ENCODE measurements at regions not wholly inside any gene's neighbourhood (a gene's known extent, or its start where the extent isn't known, plus 50 kb on each side); places are given as distances from the start of the nearest gene placed in this dataset.
"Not testable (repeated sequence)": the region's sequence is repeated elsewhere in the genome, so short reads cannot be mapped to it uniquely, and the experiment has no call there.

GRCh38 chr4:66284991-66285451, 614.7 kb upstream of the EPHA5 start:
- DNase-seq (ENCODE audit: low read depth in 2 of 2), result no peak

DNA sequence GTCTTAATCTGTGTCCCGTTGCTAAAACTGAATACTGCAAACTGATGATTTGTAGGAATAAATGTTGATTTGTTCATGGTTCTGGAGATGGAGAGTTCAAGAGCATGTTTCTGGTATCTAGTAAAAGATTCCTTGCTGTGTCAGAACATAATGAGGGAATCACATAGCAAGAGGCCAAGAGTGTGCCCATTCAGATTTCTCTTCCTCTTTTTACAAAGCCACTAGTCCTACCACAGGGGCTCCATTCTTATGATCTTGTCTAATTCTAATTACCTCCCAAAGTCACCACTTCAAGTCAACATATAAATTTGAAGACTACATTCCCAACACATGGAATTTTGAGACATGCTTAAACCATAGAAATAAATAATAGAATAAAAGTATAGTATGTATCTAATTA, 608.8 kb upstream of the EPHA5 start:
- DNase-seq (ENCODE audit: low read depth in 2 of 2), result no peak

- DNase-seq (ENCODE audit: low read depth in 2 of 2), result no peak
These were observed 605.2 kb upstream of the EPHA5 start for GRCh38 chr4:66275411-66276038.

GRCh38 chr4:66273110-66273509, 602.8 kb upstream of the EPHA5 start:
- no peak for DNase-seq (ENCODE audit: low read depth in 2 of 2)

DNA sequence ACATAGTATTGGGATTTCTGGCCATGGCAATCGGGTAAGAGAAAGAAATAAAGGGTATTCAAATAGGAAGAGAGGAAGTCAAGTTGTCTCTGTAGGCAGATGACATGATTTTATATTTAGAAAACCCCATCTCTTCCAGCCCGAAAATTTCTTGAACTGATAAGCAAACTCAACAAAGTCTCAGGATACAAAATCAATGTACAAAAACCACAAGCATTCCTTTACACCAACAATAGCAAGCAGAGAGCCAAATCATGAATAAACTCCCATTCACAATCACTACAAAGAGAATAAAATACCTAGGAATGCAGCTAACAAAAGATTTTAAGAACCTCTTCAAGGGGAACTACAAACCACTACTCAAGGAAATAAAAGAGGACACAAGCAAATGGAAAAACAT, 600.1 kb upstream of the EPHA5 start:
- not testable (repeated sequence) for DNase-seq (ENCODE audit: low read depth in 2 of 2)

DNA sequence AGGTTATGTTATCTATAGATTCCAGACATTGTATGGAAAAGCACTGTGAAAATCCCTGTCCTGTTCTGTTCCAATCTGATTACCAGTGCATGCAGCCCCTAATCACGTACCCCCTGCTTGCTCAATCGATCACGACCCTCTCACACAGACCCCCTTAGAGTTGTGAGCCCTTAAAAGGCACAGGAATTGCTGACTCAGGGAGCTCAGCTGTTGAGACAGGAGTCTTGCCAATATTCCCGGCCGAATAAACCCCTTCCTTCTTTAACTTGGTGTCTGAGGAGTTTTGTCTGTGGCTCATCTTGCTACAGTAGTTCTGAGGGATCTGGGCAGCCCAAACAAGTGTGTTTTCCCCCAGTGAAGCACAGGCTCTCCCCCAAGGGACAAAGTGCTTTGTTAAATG, 596.3 kb upstream of the EPHA5 start:
- not testable (repeated sequence) for DNase-seq (ENCODE audit: low read depth in 2 of 2)

DNA sequence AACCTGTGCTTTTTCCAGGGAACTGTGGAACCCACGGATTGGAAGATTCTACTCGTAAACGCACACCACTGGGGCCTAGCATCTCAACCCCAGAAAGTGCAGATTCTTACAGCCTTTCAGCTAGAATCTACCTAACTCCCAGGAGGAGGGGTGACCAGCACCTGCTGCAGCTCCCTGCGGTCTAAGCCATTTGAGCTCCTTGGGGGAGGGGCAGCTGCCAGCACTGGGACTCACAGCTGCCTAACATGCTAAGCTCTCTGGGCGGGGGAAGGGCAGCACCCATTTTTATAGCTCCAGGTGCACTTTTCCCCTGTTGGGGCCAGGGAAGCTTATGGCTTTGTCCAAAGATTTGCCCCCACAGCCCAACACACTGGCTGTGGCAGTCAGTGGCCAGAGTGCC, 595.7 kb upstream of the EPHA5 start:
- DNase-seq (ENCODE audit: low read depth in 2 of 2), result no peak

DNA sequence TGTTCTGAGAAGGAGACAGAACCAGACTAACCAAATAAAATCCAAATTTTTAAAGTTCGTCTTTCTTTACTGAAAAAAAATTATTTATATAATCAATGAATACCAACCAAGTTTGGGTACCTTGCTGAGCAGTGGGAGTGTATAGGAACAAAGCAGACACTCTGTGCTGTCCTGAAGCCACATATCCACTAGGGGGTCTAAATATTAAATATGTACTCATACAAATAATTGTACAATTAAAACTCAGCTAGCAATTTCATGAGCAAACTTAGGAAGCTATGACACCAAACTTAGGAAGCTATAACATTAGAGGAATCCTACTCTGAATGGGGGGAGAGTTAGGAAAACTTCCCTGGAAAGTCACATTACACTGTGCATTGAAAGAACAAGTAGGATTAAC, 582.0 kb upstream of the EPHA5 start:
- DNase-seq (ENCODE audit: low read depth in 2 of 2), result no peak

- no peak for DNase-seq (ENCODE audit: low read depth in 2 of 2)
These were observed 576.4 kb upstream of the EPHA5 start for GRCh38 chr4:66246643-66247042.

DNA sequence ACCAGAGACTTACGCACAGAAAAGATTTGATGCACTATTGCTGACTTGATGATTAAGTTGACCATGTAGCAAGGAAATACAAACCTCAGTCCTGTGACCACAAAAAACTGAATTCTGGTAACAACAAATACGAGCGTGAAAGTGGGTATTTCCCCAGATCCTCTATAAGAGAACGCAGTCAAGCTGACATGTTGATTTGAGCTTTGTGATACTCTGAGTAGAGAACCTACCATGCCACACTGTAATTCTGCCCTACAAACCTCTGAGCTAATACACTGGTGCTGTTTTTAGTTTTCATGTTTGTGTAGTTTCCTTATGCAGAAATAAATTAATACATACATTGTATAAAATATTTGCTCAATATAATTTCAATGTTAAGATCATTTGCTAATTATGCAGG, 565.6 kb upstream of the EPHA5 start:
- DNase-seq (ENCODE audit: low read depth in 2 of 2), result no peak

GRCh38 chr4:66229885-66230284, 559.6 kb upstream of the EPHA5 start:
- DNase-seq (ENCODE audit: low read depth in 2 of 2), result no peak

GRCh38 chr4:66225539-66225938, 555.2 kb upstream of the EPHA5 start:
- DNase-seq (ENCODE audit: low read depth in 2 of 2), result no peak

DNA sequence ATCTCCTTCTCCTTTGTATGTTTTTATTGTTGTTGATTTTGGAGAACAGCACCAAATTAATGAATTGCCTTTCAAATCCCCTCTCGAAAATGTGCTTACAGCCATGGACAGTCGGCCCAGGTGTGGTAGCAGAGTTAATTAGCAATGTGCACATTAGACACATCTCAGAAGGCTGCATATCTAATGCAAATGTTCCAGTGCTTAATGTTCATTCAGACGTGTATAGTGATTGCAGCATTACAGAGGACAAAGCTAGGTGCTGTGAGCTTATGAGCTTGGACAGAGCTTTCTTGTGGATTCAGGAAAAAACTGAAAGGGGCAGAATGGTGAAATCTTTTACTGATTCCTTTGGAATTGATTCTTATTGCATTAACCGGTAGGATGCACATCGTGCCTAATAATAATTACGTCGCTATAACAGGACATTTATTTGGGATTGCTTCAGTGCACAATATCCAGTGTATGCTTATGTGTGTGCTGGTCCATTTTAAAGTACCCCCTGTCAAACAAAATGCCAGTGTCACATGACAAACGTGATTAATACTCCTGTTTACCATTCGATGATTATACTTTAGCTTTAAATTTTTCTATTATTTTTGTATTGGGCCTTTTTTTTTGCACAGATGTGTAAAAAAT, 552.9 kb upstream of the EPHA5 start:
- DNase-seq (ENCODE audit: low read depth in 2 of 2), result no peak

GRCh38 chr4:66219401-66219800, 549.1 kb upstream of the EPHA5 start:
- DNase-seq (ENCODE audit: low read depth in 2 of 2), result no peak

DNA sequence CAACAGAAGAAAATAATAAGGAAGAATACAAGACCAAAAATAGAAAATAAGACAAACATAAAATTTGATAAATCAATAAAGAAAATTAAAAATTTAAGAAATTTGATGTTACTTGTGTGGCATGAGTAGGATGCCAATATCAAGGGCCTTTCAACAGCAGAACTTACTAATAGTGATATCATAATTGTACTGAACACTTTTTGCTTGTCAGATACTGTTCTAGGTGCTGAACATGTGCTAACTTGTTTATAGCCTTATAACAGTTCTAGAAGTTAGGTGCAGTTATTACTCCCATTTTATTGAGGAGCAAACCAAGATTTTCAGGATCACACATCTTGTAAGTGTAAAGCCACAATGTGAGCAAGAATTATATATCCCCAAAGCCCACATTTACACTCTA, 546.0 kb upstream of the EPHA5 start:
- DNase-seq (ENCODE audit: low read depth in 2 of 2), result no peak

- DNase-seq (ENCODE audit: low read depth in 2 of 2), result no peak
These were observed 542.2 kb upstream of the EPHA5 start for GRCh38 chr4:66212489-66212888.

GRCh38 chr4:66204534-66205247, 534.4 kb upstream of the EPHA5 start:
- no peak for DNase-seq (ENCODE audit: low read depth in 2 of 2)

DNA sequence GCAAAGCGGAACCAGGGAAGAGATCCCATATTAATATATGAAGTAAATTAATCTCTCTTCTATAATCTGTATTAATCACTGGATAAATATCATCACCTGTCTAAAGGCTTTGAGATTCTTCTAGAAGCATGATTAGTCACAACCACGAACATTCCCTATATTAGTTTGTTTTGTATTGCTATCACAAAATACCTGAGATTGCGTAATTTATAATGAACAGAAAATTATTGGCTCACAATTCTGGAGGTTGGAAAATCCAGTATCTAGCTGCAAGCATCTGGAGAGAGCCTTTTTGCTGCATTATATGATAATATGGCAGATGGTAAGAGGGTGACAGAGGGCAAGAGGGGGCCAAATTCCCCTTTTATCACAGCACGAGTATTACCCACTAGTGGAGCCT, 532.6 kb upstream of the EPHA5 start:
- no peak for DNase-seq (ENCODE audit: low read depth in 2 of 2)

- no peak for DNase-seq (ENCODE audit: low read depth in 2 of 2)
These were observed 527.2 kb upstream of the EPHA5 start for GRCh38 chr4:66197451-66197850.

GRCh38 chr4:66193487-66193886, 523.2 kb upstream of the EPHA5 start:
- DNase-seq (ENCODE audit: low read depth in 2 of 2), result no peak

- DNase-seq (ENCODE audit: low read depth in 2 of 2), result no peak
These were observed 517.0 kb upstream of the EPHA5 start for GRCh38 chr4:66187175-66187720.

- no peak for DNase-seq (ENCODE audit: low read depth in 2 of 2)
These were observed 515.8 kb upstream of the EPHA5 start for GRCh38 chr4:66186095-66186494.

GRCh38 chr4:66182636-66183035, 512.3 kb upstream of the EPHA5 start:
- DNase-seq (ENCODE audit: low read depth in 2 of 2), result no peak

Measured in stimulated activated CD8-positive, alpha-beta memory T cell treated with anti-CD3 and anti-CD28 coated beads, Interleukin-7, amount 100 ng/mL, for 1 hour (primary cell).